IMR-90 (cell line): ENCODE measurements at regions not wholly inside any gene's neighbourhood (a gene's known extent, or its start where the extent isn't known, plus 50 kb on each side); places are given as distances from the start of the nearest gene placed in this dataset.

Source experiments
- ATAC-seq: fragments of 200-7000 bp; cut with Tn5 transposase; 2 replicates; pipeline ENCODE4 v1.9.1; 2020; ENCODE audit warnings: low read depth, mild to moderate bottlenecking, moderate library complexity
- BruUV-seq: library from RNA; stranded (reverse); fragments of 400-500 nt; replicated peaks from 2 replicates; lab custom pipeline; 2021; lab: Mats Ljungman, UMichigan
- CTCF ChIA-PET: fragments of 300-600 bp; formaldehyde crosslinking; extraction: SDS; loops from one replicate; lab custom pipeline; 2021; ENCODE audit warnings: antibody characterized with exemption; lab: Yijun Ruan, JAX
- POLR2A ChIA-PET: fragments of 300-600 bp; sonication (Branson Sonifier 250); formaldehyde crosslinking; loops from one replicate; lab custom pipeline; 2022; ENCODE audit warnings: antibody characterized with exemption; ENCODE audit not compliant: unreplicated experiment; lab: Charles Lee
- DNase-seq: peaks from one replicate; pipeline ENCODE4 v3.0.0; 2013
- H2AFZ ChIP-seq: replicated peaks from 2 replicates; pipeline ENCODE3; 2013; ENCODE audit warnings: low read length, mild to moderate bottlenecking; ENCODE audit not compliant: poor library complexity
- H2AK5ac ChIP-seq: 2 replicates; pipeline ENCODE4 v1.6.1; 2013; ENCODE audit warnings: low read depth, low read length, inconsistent platforms
- H2AK9ac ChIP-seq: replicated peaks from 2 replicates; pipeline ENCODE3; 2013; ENCODE audit warnings: mild to moderate bottlenecking, low read depth, low read length, moderate library complexity; ENCODE audit not compliant: poor library complexity
- H2BK120ac ChIP-seq: 2 replicates; pipeline ENCODE4 v1.6.1; 2013; ENCODE audit warnings: low read depth, low read length, inconsistent platforms
- H2BK15ac ChIP-seq: 3 replicates; pipeline ENCODE4 v1.6.1; 2013; ENCODE audit warnings: low read depth, low read length, inconsistent platforms
- H2BK20ac ChIP-seq: 2 replicates; pipeline ENCODE4 v1.6.1; 2013; ENCODE audit warnings: low read depth, mild to moderate bottlenecking, inconsistent platforms, low read length, moderate library complexity
- H2BK5ac ChIP-seq: 2 replicates; pipeline ENCODE4 v1.6.1; 2013; ENCODE audit warnings: mild to moderate bottlenecking, low read depth, low read length, inconsistent platforms; ENCODE audit not compliant: poor library complexity, severe bottlenecking
- H3K14ac ChIP-seq: replicated peaks from 2 replicates; pipeline ENCODE4 v1.6.1; 2013; ENCODE audit warnings: low read depth, low read length, inconsistent platforms
- H3K18ac ChIP-seq: 2 replicates; pipeline ENCODE4 v1.6.1; 2013; ENCODE audit warnings: low read depth, low read length, control low read depth
- H3K23ac ChIP-seq: 2 replicates; pipeline ENCODE4 v1.6.1; 2013; ENCODE audit warnings: low read depth, low read length, inconsistent platforms
- H3K27ac ChIP-seq: 2 replicates; pipeline ENCODE4 v1.5.1; 2013; ENCODE audit warnings: mild to moderate bottlenecking, control low read depth, low read length; ENCODE audit not compliant: insufficient read depth
- H3K27me3 ChIP-seq: 2 replicates; pipeline ENCODE4 v1.6.1; 2013; ENCODE audit warnings: low read length; ENCODE audit not compliant: control insufficient read depth, insufficient read depth
- H3K36me3 ChIP-seq: 2 replicates; pipeline ENCODE4 v1.6.1; 2013; ENCODE audit warnings: low read length, mixed read lengths; ENCODE audit not compliant: control insufficient read depth, insufficient read depth
- H3K4ac ChIP-seq: 2 replicates; pipeline ENCODE4 v1.6.1; 2013; ENCODE audit warnings: low read depth, low read length, inconsistent platforms
- H3K4me1 ChIP-seq: 2 replicates; pipeline ENCODE4 v1.6.1; 2013; ENCODE audit warnings: low read length, mixed read lengths; ENCODE audit not compliant: control insufficient read depth, insufficient read depth
- H3K4me2 ChIP-seq: 2 replicates; pipeline ENCODE4 v1.6.1; 2013; ENCODE audit warnings: low read depth, mild to moderate bottlenecking, control low read depth, low read length, moderate library complexity
- H3K4me3 ChIP-seq: 2 replicates; pipeline ENCODE4 v1.5.1; 2013; ENCODE audit warnings: low read depth, mild to moderate bottlenecking, control low read depth, low read length, moderate library complexity; ENCODE audit not compliant: insufficient read depth
- H3K56ac ChIP-seq: 2 replicates; pipeline ENCODE4 v1.6.1; 2013; ENCODE audit warnings: low read length, inconsistent platforms; ENCODE audit not compliant: insufficient read depth; ENCODE audit errors: extremely low read depth
- H3K79me1 ChIP-seq, 2 experiments: 2 replicates each; pipeline ENCODE4 v1.6.1; 2013; ENCODE audit warnings: low read length in 2 of 2, inconsistent platforms in 1 of 2, low read depth in 1 of 2
- H3K9ac ChIP-seq: 2 replicates; pipeline ENCODE4 v1.6.1; 2013; ENCODE audit warnings: low read depth, low read length, control low read depth
- H3K9me1 ChIP-seq: 2 replicates; pipeline ENCODE4 v1.6.1; 2013; ENCODE audit warnings: low read length, inconsistent platforms; ENCODE audit not compliant: insufficient read depth
- H3K9me3 ChIP-seq: 2 replicates; pipeline ENCODE4 v1.6.1; 2013; ENCODE audit warnings: low read length; ENCODE audit not compliant: control insufficient read depth, insufficient read depth
- H4K20me1 ChIP-seq: 2 replicates; pipeline ENCODE4 v1.6.1; 2013; ENCODE audit warnings: low read length, inconsistent platforms; ENCODE audit not compliant: insufficient read depth
- H4K5ac ChIP-seq: 2 replicates; pipeline ENCODE4 v1.6.1; 2013; ENCODE audit warnings: mild to moderate bottlenecking, low read depth, low read length, control low read depth
- H4K8ac ChIP-seq, 2 experiments: 2 replicates each; pipeline ENCODE4 v1.6.1; 2013; ENCODE audit warnings: low read depth in 2 of 2, low read length in 2 of 2, control low read depth in 1 of 2, inconsistent platforms in 1 of 2
- H4K91ac ChIP-seq: 2 replicates; pipeline ENCODE4 v1.6.1; 2013; ENCODE audit warnings: low read depth, low read length, inconsistent platforms; ENCODE audit not compliant: insufficient read depth
- BHLHE40 ChIP-seq: fragments of 150-350 bp; IDR thresholded peaks from 2 replicates; pipeline ENCODE4 v1.6.1; 2016; ENCODE audit warnings: mild to moderate bottlenecking, low read depth, low read length
- NFE2L2 ChIP-seq: fragments of 150-350 bp; IDR thresholded peaks from 2 replicates; pipeline ENCODE4 v1.6.1; 2016; ENCODE audit warnings: low read depth, mild to moderate bottlenecking, low read length
- RCOR1 ChIP-seq: IDR thresholded peaks from 2 replicates; pipeline ENCODE4 v1.6.1; 2012; ENCODE audit warnings: mild to moderate bottlenecking, low read length, improper control_type of control experiment; ENCODE audit not compliant: insufficient replicate concordance
- WGBS, 2 experiments: methylation state at CpG; one replicate each; pipeline versions ENCODE4 v1.1.5 to v1.1.7; 2013; ENCODE audit warnings: missing lambda C conversion rate in 2 of 2; ENCODE audit not compliant: insufficient read length in 1 of 2; ENCODE audit errors: extremely low coverage in 2 of 2; 5-methylcytosine and 5-hydroxymethylcytosine counted together
- dilution Hi-C: fragments of 300-500 bp; cut with HindIII; formaldehyde crosslinking; loops from one replicate; pipeline ENCODE4 v1.14.3; 2018; ENCODE audit warnings: low sequenced_read_pairs; ENCODE audit not compliant: unreplicated experiment
- in situ Hi-C: fragments of 300-500 bp; cut with MboI; formaldehyde crosslinking; loops from 3 replicates; pipeline ENCODE4 v1.14.3; 2019; ENCODE audit warnings: low sequenced_read_pairs, inconsistent platforms, mixed read lengths
- intact Hi-C: fragments of 100-400 bp; cut with micrococcal nuclease; formaldehyde crosslinking; loops from 2 replicates; pipeline ENCODE4 v1.10.0; 2022

DNA sequence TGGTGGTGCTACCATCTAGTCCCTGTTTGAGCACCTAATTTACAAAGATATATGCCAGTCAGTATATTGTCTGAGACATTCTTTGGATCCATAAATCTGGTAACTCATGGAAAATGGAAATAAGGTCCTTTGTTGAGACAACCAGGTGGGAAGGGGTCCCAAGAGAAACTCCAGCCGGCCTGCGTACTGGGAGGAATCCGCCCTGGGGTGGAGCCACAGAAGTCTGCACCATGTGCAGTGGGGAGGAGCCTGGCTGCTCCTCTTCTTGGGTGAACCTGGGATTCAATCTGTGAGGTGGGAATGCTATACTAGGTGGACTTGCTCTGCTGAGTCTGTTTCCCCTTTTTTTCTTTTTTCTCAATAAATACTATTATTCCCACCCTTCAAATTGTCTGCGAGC is 339.2 kb upstream of the TNRC6C start:
- no peak overlapping the region for H3K14ac ChIP-seq
- H2AK9ac ChIP-seq = no peak overlapping the region
- H3K4me1 ChIP-seq = peaks cover 4% of the 10 kb centered on the region
- H3K9ac ChIP-seq = no peak overlapping the region
- no peak overlapping the region for H3K56ac ChIP-seq
- BruUV-seq = no TSS peak
- ATAC-seq (no peak), DNase-seq (no peak)
- H4K8ac ChIP-seq = no peak overlapping the region
- H4K20me1 ChIP-seq = no peaks in the 10 kb centered on the region
- no peak overlapping the region for H2BK120ac ChIP-seq
- peak overlapping the region; percentile 52; the same call in 1 of the 2 replicates for H3K27ac ChIP-seq
- H3K79me1 ChIP-seq = no peaks in the 10 kb centered on the region
- dilution Hi-C loops (no loop called here), in situ Hi-C loops (no loop called here), intact Hi-C loops (no loop called here)
- no peak overlapping the region for H3K4me3 ChIP-seq
- no peaks in the 10 kb centered on the region for H3K36me3 ChIP-seq
- no peak overlapping the region for H2AFZ ChIP-seq
- POLR2A ChIA-PET = no interaction called here
- no peak overlapping the region for H4K5ac ChIP-seq
- CTCF ChIA-PET = interaction anchor here (0.5 kb wide), 1 partner anchor 399 kb away, joined by 3 read pairs; no protein-coding TSS in a partner anchor
- no peaks in the 10 kb centered on the region for H3K9me1 ChIP-seq
- no peaks in the 10 kb centered on the region for H3K27me3 ChIP-seq
- H2AK5ac ChIP-seq = no peak overlapping the region
- H2BK20ac ChIP-seq = no peak overlapping the region
- no CpG with 5 or more reads among the region's 4 CpGs for WGBS, 2 experiments
- H3K18ac ChIP-seq = peak overlapping the region; percentile 51; the same call in 1 of the 2 replicates
- H3K9me3 ChIP-seq = peaks cover 2% of the 10 kb centered on the region; the same call in 1 of the 2 replicates
- no peak overlapping the region for H3K4ac ChIP-seq
- H3K4me2 ChIP-seq = no peak overlapping the region
- no peak overlapping the region for H4K91ac ChIP-seq
- no peak overlapping the region for H3K23ac ChIP-seq
- H2BK15ac ChIP-seq = no peak overlapping the region
- TF ChIP-seq BHLHE40 (no peak), RCOR1 (no peak), NFE2L2 (no peak)
- H2BK5ac ChIP-seq = peak overlapping the region; percentile 35
